ENCODE measurements at regions not wholly inside any gene's neighbourhood (a gene's known extent, or its start where the extent isn't known, plus 50 kb on each side); places are given as distances from the start of the nearest gene placed in this dataset.

GRCh38 chr7:156001496-156002260, 189.4 kb upstream of the SHH start:
- FAIRE-seq, result no peak

- FAIRE-seq, result no peak
Observed at GRCh38 chr7:156000601-156001396, 188.5 kb upstream of the SHH start.

- no peak for FAIRE-seq
Observed at GRCh38 chr7:155999631-156000489, 187.6 kb upstream of the SHH start.

GRCh38 chr7:155998766-155999630, 186.7 kb upstream of the SHH start:
- FAIRE-seq, result no peak

- FAIRE-seq, result no peak
Observed at GRCh38 chr7:155998328-155998691, 186.0 kb upstream of the SHH start.

- no peak for FAIRE-seq
Observed at GRCh38 chr7:155997431-155998327, 185.4 kb upstream of the SHH start.

GRCh38 chr7:155996718-155997280, 184.5 kb upstream of the SHH start:
- no peak for FAIRE-seq

- no peak for FAIRE-seq
Observed at GRCh38 chr7:155995183-155995612, 182.9 kb upstream of the SHH start.

GRCh38 chr7:155994279-155994811, 182.1 kb upstream of the SHH start:
- FAIRE-seq, result no peak

- no peak for FAIRE-seq
Observed at GRCh38 chr7:155993420-155994278, 181.4 kb upstream of the SHH start.

GRCh38 chr7:155992974-155993373, 180.7 kb upstream of the SHH start:
- FAIRE-seq, result no peak

- no peak for FAIRE-seq
Observed at GRCh38 chr7:155992538-155992937, 180.3 kb upstream of the SHH start.

- no peak for FAIRE-seq
Observed at GRCh38 chr7:155992107-155992506, 179.8 kb upstream of the SHH start.

GRCh38 chr7:155991470-155991869, 179.2 kb upstream of the SHH start:
- no peak for FAIRE-seq

- no peak for FAIRE-seq
Observed at GRCh38 chr7:155988416-155988815, 176.2 kb upstream of the SHH start.

- no peak for FAIRE-seq
Observed at GRCh38 chr7:155987681-155988235, 175.5 kb upstream of the SHH start.

GRCh38 chr7:155986497-155987160, 174.4 kb upstream of the SHH start:
- FAIRE-seq, result no peak

- no peak for FAIRE-seq
Observed at GRCh38 chr7:155985518-155986250, 173.4 kb upstream of the SHH start.
